ENCODE measurements at regions not wholly inside any gene's neighbourhood (a gene's known extent, or its start where the extent isn't known, plus 50 kb on each side); places are given as distances from the start of the nearest gene placed in this dataset.

DNA sequence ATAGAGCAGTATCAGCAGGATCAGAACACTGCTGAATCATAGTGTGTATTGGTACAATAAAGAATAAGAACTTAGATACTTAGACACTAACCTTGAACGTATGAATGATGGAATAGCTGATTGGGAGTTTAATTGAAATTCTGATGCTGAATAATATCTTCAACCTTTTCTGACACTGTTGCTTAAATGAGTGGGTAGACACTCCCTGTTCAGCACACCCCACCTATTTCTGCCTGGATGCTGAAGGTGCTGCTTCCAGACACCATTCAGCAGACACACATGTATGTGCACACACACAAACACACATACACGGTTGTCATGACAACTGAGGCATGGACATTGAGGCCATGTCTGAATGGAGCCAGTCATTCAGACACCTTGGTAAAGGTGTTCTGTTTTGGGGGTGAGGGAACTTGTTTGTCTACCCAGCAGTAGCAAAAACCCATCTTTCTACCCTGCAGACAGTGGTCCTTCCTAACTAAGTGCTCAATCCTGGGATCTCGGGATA lies 54.3 kb downstream of the TMEM215 start:
- no peak for DNase-seq

DNA sequence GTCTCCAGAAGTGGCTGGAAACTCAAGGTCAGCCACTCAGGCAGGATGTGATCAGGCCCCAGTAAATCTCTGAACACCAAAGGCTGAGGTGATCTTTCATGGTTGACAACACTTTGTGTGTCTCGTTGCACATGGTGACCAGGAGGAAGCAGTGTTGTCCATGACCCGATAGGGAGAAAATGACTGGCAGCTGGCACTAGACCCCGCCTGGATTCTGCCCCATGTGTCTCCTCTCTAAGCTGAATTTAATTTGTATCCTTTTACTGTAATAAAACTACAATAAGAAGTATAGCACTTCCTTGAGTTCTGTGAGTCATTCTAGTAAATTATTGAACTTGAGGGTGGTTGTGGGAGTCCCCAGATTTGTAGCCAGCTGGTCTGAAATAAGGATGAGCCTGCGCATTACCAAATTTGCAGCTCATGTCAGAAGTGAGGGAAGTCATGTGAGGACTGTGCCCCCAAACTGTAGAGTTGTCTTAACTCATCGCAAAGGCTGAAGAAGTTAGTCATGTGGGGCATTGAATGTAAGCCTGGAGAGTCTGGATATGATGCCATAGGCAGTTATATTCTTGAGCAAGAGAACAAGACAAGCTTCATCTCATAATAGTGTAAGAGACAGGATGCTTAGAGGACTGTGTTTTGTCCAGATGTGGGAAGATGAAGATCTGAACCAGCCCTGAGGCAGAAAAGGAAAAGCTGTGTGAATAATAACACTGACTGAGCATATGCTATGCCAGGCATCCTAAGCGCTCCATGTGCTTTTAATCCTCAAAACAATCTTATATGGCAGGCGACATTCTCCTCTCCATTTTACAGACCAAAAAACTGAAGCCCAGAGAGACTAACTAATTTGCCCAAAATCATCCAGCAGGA lies 55.9 kb downstream of the TMEM215 start:
- DNase-seq = no peak

GRCh38 chr9:32841314-32841713 lies 58.0 kb downstream of the TMEM215 start:
- DNase-seq = no peak

DNA sequence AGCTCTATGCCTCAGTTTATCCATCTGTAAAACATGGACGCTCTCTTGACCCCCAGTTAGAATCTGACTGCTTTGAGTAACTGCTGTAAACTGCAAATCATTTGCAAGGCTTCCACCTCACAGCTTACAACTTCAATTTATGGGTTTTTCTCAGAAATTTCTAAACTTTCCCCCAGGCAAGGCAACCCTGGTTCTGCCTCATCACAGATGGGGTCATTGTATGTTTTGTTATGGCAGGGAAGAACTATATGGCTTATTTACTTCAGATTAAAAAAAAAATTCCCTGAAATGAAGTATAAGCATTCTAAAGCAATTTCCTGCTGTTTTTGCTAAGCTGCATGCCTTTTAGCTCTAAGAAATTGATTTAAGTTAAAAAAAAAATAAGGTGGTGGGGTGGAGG lies 60.0 kb downstream of the TMEM215 start:
- no peak for DNase-seq

- DNase-seq = no peak
Observed at GRCh38 chr9:32844259-32844658, 60.9 kb downstream of the TMEM215 start.

- DNase-seq = no peak
Observed at GRCh38 chr9:32854271-32854670, 70.9 kb downstream of the TMEM215 start.

- no peak for DNase-seq
Observed at GRCh38 chr9:32855752-32856151, 72.4 kb downstream of the TMEM215 start.

- no peak for DNase-seq
Observed at GRCh38 chr9:32863291-32863690, 80.0 kb downstream of the TMEM215 start.

- DNase-seq = no peak
Observed at GRCh38 chr9:32864971-32865370, 81.6 kb downstream of the TMEM215 start.

GRCh38 chr9:32866273-32866672 lies 82.9 kb downstream of the TMEM215 start:
- DNase-seq = no peak

DNA sequence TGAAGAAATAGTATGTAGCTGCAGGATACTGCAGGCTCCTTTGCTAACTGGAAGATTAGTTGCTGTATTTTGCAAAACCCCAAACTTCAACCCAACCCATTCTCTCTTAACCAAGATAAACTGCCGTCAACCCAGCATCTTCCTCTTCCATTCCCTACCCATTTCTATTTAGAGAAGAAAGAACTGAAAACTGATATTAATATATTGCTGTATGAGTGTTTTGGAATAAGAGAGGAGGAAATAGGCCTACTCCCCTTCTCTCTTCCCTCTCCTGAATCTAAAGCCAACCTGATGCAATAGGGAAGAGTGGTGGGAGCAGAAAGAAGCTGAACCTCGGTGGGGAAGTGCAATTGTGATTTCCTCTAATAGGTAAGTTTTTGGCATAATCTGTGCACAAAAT lies 83.7 kb downstream of the TMEM215 start:
- DNase-seq = no peak

- DNase-seq = no peak
Observed at GRCh38 chr9:32867601-32868204, 84.4 kb downstream of the TMEM215 start.

GRCh38 chr9:32869404-32869803 lies 86.1 kb downstream of the TMEM215 start:
- DNase-seq = no peak

- DNase-seq = no peak
Observed at GRCh38 chr9:32873131-32873530, 89.8 kb downstream of the TMEM215 start.

DNA sequence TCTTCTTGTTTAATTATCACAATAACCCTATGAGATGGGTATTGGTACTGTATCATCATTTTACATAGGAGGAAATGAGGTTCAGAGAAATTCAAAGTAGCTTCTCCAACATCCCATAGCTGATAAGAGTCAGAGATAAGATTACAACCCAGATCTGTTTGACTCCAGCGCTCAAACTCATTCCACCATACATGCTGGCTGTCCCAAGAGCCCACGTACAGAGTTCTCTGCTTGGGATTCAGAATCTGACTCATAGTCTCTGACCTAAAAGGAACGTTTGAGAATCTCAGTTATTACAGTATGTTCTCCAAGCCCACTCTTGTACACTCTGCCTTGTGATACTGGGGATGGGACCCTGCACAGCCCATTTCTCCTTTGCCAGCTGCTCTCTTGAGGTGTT lies 90.2 kb downstream of the TMEM215 start:
- DNase-seq = no peak

GRCh38 chr9:32875242-32875641 lies 91.9 kb downstream of the TMEM215 start:
- no peak for DNase-seq

DNA sequence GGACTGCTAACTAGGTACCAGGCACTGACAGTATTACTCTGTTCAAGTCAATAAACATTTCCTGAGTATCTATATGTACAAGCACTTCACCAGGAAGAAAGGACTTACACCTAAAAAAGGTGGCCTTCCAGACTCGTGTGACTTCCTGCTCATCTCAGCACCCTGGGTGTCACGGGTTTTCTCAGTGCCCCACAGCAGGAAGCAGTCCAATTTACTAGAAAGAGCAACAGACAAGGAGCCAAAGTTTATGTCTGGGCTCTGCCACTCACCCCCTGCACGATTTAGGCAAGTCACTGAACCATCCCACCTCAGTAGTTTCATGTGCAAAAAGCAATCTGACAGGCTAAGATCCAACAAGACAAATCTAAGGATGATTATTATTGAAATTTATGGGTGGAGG lies 92.4 kb downstream of the TMEM215 start:
- no peak for DNase-seq

GRCh38 chr9:32877103-32877502 lies 93.8 kb downstream of the TMEM215 start:
- DNase-seq = peak; percentile 36

DNA sequence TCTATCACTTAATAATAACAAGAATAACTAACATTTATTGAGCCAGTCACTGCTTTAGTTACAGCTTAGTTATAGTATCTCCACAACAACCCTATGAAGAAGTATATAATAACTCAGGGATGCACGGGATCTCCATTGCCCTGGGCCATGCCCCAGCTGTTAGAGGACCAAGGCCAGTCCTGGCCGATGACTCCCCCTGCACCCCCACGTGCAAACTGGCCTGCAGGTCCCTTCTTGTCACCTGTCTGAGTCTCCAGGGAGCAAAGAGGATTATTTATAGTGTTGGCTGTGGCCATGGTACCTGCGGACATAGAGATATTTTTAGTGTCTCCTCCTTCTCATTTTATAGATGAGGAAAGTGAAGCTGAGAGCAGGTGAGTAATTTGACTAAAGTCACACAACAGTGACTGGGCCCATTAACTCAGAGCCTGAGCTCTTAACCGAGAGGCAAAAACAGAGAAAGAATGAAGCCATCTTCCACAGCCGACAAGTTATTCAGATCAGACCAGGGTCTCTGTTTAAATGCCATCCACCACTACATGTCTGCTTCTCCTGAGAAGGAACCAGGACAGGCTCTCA lies 94.4 kb downstream of the TMEM215 start:
- DNase-seq = no peak

GRCh38 chr9:32879335-32879734 lies 96.0 kb downstream of the TMEM215 start:
- no peak for DNase-seq

- DNase-seq = no peak
Observed at GRCh38 chr9:32881948-32882347, 98.6 kb downstream of the TMEM215 start.

GRCh38 chr9:32882705-32883104 lies 99.4 kb downstream of the TMEM215 start:
- no peak for DNase-seq

DNA sequence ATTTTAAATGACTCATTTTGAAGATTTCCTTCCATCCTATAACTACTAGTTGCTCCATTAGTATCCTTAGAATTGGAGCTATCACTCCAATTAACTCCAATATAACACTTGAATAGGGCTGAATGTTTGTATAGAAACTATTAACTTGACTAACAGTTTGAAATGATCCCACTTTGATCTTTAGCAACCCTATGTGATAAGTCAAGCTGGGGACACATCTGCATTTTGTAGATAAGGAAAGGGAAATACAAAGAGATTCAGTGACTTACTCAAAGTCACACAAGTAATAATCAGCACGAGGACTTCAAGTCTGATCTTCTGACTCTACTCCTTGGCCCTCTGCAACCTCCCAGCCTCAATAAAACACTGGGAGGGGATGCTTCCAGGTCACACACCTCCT lies 101.1 kb downstream of the TMEM215 start:
- no peak for DNase-seq

DNA sequence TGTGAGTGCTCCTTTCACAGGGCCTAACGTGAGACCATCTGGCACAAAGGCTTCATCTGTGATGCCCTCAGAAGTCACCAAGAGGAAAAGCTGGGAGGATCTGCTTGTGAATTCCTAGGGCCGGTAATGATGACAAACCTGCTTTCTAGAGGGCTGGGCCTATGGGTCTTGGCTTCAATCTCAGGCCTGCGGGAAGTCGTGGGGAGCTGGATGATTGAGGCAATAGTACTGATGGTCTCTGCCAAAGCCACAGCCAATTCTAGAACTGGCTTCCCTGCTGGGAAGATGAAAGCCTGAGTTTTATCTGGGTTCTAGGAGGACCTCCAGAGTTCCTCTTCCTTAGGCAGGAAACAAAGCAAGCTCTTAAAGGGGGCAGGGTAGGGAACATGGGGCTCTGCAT lies 102.7 kb downstream of the TMEM215 start:
- DNase-seq = no peak

Measured in T1000 (cell line).